Fibroblast of peridontal ligament (primary cell): ENCODE measurements at regions not wholly inside any gene's neighbourhood (a gene's known extent, or its start where the extent isn't known, plus 50 kb on each side); places are given as distances from the start of the nearest gene placed in this dataset.
"Not testable (repeated sequence)": the region's sequence is repeated elsewhere in the genome, so short reads cannot be mapped to it uniquely, and the experiment has no call there.

ENCODE experiments used
- DNase-seq: peaks from one replicate; pipeline ENCODE4 v3.0.0-alpha.2; 2010; ENCODE audit errors: extremely low read depth

GRCh38 chr13:62125451-62125850, 709.8 kb upstream of the PCDH20 start:
- no peak for DNase-seq

GRCh38 chr13:62123409-62123808, 707.8 kb upstream of the PCDH20 start:
- DNase-seq: no peak

GRCh38 chr13:62122434-62122833, 706.8 kb upstream of the PCDH20 start:
- DNase-seq: no peak

- DNase-seq: peak; percentile 17
Observed at GRCh38 chr13:62119739-62120700, 704.4 kb upstream of the PCDH20 start.

- no peak for DNase-seq
Observed at GRCh38 chr13:62115831-62116230, 700.2 kb upstream of the PCDH20 start.

GRCh38 chr13:62113179-62113578, 697.5 kb upstream of the PCDH20 start:
- no peak for DNase-seq

GRCh38 chr13:62110079-62110478, 694.4 kb upstream of the PCDH20 start:
- DNase-seq: no peak

GRCh38 chr13:62104136-62104535, 688.5 kb upstream of the PCDH20 start:
- DNase-seq: not testable (repeated sequence)

GRCh38 chr13:62096652-62097051, 681.0 kb upstream of the PCDH20 start:
- no peak for DNase-seq

GRCh38 chr13:62094932-62095331, 679.3 kb upstream of the PCDH20 start:
- DNase-seq: no peak

- no peak for DNase-seq
Observed at GRCh38 chr13:62093984-62094780, 678.5 kb upstream of the PCDH20 start.

GRCh38 chr13:62092949-62093348, 677.3 kb upstream of the PCDH20 start:
- no peak for DNase-seq

- DNase-seq: no peak
Observed at GRCh38 chr13:62092536-62092935, 676.9 kb upstream of the PCDH20 start.

- DNase-seq: no peak
Observed at GRCh38 chr13:62088165-62088564, 672.5 kb upstream of the PCDH20 start.

GRCh38 chr13:62087124-62087523, 671.5 kb upstream of the PCDH20 start:
- no peak for DNase-seq

- no peak for DNase-seq
Observed at GRCh38 chr13:62085337-62086229, 669.9 kb upstream of the PCDH20 start.

GRCh38 chr13:62084728-62085127, 669.1 kb upstream of the PCDH20 start:
- DNase-seq: no peak

- DNase-seq: no peak
Observed at GRCh38 chr13:62067821-62068220, 652.2 kb upstream of the PCDH20 start.

- DNase-seq: no peak
Observed at GRCh38 chr13:62065016-62065415, 649.4 kb upstream of the PCDH20 start.

GRCh38 chr13:62061751-62062150, 646.1 kb upstream of the PCDH20 start:
- no peak for DNase-seq

- DNase-seq: no peak
Observed at GRCh38 chr13:62060570-62060969, 644.9 kb upstream of the PCDH20 start.

GRCh38 chr13:62057286-62057685, 641.6 kb upstream of the PCDH20 start:
- no peak for DNase-seq
